Adrenal gland (tissue), 5 donors: ENCODE measurements at regions not wholly inside any gene's neighbourhood (a gene's known extent, or its start where the extent isn't known, plus 50 kb on each side); places are given as distances from the start of the nearest gene placed in this dataset.

ENCODE experiments used
- POLR2A ChIP-seq, 2 donors: fragments of 450-650 bp; IDR thresholded peaks; one replicate each; pipeline ENCODE4 v1.6.1; 2017; ENCODE audit warnings: antibody characterized with exemption in 2 of 2, mild to moderate bottlenecking in 2 of 2, moderate library complexity in 1 of 2
- TF ChIP-seq, protein P1 (sequence below), 6 experiments: fragments of 450-650 bp in 4 of 6; fragments of 200-600 bp in 2 of 6; sonication (generic) in 1 of 6; IDR thresholded peaks; 1 replicate in 5 of 6; 2 replicates in 1 of 6; pipeline versions ENCODE4 v1.5.1 to v1.8.0; 2016 to 2021; ENCODE audit warnings: antibody characterized with exemption in 6 of 6, mild to moderate bottlenecking in 2 of 6, moderate library complexity in 1 of 6
- donor health status: DM: no; HTN: no; CAD: no.

DNA sequence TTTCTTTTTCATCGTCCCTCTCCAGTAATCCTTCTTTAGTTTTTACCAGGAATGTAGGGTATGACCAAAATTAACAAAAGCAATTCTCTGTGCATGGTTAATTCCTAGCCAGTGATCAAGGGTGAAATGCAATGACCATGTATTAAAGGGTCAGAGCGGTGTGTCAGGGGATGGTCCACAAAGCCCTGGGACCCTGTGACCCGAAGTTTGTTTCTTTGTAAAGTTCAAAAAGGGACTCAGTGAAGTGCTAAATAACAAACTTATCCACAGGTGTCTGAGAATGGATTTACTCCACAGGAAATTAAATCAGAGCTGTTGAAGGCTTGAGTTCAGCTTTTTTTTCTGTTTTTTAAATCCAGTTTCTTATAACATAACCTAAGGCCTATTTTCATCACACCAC, 375.7 kb downstream of the GJA1 start:
- TF ChIP-seq, protein P1, sequence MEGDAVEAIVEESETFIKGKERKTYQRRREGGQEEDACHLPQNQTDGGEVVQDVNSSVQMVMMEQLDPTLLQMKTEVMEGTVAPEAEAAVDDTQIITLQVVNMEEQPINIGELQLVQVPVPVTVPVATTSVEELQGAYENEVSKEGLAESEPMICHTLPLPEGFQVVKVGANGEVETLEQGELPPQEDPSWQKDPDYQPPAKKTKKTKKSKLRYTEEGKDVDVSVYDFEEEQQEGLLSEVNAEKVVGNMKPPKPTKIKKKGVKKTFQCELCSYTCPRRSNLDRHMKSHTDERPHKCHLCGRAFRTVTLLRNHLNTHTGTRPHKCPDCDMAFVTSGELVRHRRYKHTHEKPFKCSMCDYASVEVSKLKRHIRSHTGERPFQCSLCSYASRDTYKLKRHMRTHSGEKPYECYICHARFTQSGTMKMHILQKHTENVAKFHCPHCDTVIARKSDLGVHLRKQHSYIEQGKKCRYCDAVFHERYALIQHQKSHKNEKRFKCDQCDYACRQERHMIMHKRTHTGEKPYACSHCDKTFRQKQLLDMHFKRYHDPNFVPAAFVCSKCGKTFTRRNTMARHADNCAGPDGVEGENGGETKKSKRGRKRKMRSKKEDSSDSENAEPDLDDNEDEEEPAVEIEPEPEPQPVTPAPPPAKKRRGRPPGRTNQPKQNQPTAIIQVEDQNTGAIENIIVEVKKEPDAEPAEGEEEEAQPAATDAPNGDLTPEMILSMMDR (IDR thresholded peaks at IDR 0.05): no peak
- no peak for TF ChIP-seq POLR2A (IDR thresholded peaks at IDR 0.05)
